NCI-H1930 (cell line): ENCODE measurements at regions not wholly inside any gene's neighbourhood (a gene's known extent, or its start where the extent isn't known, plus 50 kb on each side); places are given as distances from the start of the nearest gene placed in this dataset.
A peak's percentile ranks its signal among the peaks of the same experiment; 100 is the strongest.
"Not testable (repeated sequence)": the region's sequence is repeated elsewhere in the genome, so short reads cannot be mapped to it uniquely, and the experiment has no call there.

Experiments used
- DNase-seq, 2 experiments: peaks; one replicate each; lab custom pipeline; 2025; lab: John Stamatoyannopoulos, UW

DNA sequence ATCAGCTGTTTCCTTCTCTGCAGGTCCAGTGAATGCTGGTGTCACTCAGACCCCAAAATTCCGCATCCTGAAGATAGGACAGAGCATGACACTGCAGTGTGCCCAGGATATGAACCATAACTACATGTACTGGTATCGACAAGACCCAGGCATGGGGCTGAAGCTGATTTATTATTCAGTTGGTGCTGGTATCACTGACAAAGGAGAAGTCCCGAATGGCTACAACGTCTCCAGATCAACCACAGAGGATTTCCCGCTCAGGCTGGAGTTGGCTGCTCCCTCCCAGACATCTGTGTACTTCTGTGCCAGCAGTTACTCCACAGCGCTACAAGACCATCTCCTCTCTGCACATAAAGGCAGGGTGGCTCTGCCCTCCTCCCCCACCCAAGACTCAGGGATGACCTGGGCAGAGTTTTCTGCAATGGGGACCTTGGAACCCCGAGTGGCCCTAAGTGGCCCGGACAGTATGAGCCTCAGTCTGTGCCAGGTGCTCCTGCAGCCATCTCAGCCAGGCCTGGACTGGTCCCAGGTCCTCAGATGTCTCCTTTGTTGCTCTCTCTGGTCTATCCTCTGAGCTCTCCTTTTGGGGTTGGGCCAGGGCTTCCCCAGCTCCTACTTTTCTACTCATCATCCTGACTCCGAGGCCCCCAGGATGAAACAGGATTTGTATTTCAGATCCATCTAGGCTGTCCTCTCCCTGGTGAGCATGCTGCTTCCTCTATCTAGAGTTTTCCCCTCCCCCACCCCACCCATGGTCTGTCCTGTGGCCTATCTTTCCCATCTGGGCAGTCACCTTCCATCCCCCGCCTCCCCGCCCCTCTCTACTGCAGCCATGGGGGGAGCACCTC is 212.1 kb upstream of the PRSS58 start:
- DNase-seq: no peak

DNA sequence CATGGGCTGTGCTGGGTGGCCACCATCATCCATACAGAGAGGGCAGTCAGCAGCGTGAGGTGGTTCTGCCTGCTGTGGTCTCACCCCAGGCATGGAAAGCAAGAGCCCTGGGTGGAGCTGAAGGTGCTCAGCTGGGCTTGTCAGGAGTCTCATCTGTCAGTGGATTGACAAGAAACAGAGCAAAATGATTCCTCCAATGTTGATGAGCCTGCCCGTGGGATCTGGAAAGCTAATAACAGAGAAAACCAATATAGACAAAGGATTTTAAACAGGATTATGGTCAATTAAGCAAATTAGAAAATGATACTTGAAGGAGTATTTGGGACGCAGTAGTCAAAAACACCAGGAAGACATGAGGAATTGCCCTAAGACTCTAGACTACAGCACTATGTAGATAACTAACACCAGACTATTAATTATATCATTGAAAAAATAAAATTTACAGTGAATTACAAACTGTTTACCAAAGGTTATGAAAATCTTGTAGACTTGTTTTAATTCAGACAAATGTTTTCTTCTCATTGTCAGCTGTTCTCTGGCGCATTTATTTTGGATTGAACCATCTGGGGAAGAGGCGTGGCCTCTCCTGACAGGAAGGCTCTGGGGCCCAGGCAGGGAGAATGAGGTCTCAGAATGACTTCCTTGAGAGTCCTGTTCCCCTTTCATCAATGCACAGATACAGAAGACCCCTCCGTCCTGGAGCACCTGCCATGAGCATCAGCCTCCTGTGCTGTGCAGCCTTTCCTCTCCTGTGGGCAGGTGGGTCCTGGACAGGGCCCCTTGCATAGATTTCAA is 211.2 kb upstream of the PRSS58 start:
- DNase-seq: no peak

- not testable (repeated sequence) for DNase-seq
Measured at GRCh38 chr7:142467056-142467655, 209.3 kb upstream of the PRSS58 start.

DNA sequence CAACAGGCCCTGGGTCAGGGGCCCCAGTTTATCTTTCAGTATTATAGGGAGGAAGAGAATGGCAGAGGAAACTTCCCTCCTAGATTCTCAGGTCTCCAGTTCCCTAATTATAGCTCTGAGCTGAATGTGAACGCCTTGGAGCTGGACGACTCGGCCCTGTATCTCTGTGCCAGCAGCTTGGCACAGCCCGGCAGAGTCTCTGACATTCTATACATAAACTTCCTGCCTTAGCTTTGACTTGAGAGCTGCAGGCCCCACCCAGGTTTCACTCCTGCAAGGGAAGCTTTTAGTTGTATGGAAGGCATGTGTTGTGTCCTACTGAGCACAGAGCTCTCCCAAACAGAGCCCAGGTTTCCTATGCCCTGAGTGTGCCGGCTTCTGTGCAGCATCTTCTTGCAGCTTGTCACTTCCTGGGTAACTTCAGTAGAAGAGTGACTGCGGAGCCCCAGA is 205.6 kb upstream of the PRSS58 start:
- DNase-seq: no peak

DNA sequence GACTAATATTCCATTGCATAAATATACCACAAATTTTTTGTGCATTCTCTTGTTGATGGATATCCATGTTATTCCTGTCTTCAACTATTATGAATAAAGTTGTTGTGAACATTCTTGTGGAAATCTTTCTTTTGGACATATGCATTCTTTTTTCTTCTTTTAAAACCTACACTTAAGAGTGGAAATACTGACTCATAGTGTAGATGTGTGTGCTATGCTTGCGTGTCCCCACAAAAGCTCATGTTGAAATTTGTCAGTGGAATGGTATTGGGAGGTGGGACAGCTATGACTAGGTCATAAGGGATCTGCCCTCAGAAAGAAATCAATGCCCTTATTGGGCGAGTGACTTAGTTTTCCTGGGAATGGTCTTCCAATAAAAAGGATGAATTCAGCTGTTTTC is 203.6 kb upstream of the PRSS58 start:
- DNase-seq: no peak

- no peak for DNase-seq
Measured at GRCh38 chr7:142460402-142461117, 202.7 kb upstream of the PRSS58 start.

- peak; percentile 12 to 62 for DNase-seq
Measured at GRCh38 chr7:142459551-142459963, 201.7 kb upstream of the PRSS58 start.

DNA sequence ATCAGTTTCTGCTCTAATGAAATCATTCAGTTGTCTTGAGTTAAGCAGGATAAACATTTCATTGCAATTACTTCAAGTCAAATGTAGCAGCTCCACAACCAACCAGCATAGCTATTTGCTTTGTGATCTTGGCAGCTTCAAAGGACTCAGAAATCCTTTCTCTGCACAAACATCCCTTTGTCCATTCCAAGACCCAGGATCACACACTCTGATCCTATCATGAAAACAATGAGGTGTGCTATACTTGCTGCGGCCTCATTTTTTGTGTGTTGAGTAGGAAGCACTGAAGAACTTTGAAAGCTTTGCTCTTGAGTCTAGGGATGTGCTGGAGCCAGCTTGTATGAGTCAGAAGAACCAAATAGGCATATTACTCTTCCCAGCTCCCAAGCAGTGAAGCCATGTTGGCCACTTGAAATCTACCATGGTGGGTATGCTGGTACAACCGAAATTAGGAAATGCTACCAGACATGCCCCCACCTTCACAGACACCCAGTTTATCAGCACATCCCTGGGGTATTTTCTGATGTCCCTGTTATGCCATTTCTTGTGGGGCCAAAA is 199.4 kb upstream of the PRSS58 start:
- no peak for DNase-seq

- no peak for DNase-seq
Measured at GRCh38 chr7:142455392-142455791, 197.5 kb upstream of the PRSS58 start.

DNA sequence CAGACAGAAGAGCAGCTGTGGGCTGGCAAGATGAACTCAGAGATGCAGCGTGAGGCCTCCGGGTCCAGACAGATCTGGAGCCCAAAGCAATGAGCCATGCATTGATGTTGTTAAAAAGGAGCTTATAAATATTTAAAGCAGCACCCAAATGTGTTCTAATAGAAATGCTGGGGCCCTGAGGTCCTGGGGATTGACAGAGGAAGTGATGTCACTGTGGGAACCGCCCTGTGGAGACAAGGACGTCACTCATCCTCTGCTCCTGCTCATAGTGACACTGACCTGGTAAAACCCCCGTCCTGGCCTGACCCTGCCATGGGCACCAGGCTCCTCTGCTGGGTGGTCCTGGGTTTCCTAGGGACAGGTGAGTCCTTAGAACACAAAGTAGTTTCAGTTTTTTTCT is 197.0 kb upstream of the PRSS58 start:
- no peak for DNase-seq

DNA sequence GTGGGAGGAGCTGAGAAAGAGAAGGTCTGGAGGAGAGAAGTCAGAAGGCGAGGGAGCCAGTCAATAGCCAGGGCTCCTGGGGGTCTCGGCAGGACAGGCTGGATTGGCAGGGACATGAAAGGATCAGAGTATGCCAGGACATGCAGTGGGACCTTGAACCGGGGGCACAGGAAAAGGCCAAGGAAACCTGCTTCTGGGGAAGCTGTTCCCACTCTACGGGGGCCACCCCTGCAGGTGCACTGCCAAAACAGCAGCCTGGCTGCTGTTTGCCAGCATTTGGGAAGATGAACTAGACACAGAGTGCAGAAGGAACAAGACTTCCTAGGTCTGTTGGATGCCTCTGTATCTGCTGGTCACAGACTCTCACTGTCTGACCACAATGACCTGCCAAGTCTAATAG is 194.9 kb upstream of the PRSS58 start:
- DNase-seq: no peak

DNA sequence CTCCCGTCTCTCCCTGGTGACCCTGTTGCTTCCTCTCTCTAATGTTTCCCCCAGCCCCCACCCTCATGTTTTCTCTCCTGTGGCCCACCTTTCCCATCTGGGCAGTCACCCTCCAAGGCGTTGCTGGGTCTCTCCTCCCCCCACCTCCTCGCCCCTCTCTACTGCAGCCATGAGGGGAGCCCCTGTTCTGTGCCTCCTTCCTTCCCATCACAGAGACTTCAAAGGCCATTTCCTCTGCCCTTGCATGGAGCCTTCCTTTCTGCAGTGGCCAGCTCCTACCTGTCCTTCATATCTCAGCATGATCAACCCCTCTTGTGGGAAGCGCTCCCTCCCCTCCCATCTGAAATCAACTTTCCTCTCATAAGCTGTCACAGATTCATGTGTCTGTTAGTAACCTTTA is 194.0 kb upstream of the PRSS58 start:
- no peak for DNase-seq

DNA sequence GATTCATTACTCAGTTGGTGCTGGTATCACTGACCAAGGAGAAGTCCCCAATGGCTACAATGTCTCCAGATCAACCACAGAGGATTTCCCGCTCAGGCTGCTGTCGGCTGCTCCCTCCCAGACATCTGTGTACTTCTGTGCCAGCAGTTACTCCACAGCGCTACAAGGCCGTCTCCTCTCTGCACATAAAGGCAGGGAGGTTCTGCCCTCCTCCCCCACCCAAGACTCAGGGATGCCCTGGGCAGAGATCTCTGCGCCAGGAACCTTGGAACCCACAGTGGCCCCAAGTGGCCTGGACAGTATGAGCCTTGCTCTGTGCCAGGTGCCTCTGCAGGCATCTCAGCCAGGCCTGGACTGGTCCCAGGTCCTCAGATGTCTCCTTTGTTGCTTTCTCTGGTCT is 193.4 kb upstream of the PRSS58 start:
- no peak for DNase-seq

DNA sequence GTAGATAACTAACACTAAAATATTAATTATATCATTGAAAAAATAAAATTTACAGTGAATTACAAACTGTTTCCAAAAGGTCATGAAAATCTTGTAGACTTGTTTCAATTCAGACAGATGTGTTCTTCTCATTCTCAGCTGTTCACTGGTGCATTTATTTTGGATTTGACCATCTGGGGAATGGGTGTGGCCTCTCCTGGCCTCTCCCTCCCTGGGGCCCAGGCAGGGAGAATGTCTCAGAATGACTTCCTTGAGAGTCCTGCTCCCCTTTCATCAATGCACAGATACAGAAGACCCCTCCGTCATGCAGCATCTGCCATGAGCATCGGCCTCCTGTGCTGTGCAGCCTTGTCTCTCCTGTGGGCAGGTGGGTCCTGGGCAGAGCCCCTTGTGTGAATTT is 192.8 kb upstream of the PRSS58 start:
- DNase-seq: no peak

GRCh38 chr7:142450206-142450605 is 192.3 kb upstream of the PRSS58 start:
- no peak for DNase-seq

- DNase-seq: not testable (repeated sequence)
Measured at GRCh38 chr7:142448857-142449256, 191.0 kb upstream of the PRSS58 start.

DNA sequence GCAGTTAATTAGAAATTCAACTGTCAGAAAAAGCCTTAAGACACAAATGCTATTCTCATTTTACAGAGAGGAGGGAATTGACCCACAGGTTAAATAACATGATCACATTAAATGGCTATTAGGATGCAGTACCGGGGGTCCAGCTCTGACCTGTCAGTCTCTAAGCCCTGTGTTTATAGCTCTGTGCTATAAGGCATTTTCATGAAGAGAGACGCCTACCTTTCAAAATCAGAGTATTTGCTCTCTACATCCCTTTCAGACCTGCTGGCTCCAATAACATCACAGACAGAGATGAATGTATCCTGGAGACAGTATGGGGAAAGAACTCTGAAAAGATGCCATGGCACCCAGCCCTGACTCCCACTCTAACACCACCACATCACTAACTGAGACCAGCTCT is 189.9 kb upstream of the PRSS58 start:
- no peak for DNase-seq

DNA sequence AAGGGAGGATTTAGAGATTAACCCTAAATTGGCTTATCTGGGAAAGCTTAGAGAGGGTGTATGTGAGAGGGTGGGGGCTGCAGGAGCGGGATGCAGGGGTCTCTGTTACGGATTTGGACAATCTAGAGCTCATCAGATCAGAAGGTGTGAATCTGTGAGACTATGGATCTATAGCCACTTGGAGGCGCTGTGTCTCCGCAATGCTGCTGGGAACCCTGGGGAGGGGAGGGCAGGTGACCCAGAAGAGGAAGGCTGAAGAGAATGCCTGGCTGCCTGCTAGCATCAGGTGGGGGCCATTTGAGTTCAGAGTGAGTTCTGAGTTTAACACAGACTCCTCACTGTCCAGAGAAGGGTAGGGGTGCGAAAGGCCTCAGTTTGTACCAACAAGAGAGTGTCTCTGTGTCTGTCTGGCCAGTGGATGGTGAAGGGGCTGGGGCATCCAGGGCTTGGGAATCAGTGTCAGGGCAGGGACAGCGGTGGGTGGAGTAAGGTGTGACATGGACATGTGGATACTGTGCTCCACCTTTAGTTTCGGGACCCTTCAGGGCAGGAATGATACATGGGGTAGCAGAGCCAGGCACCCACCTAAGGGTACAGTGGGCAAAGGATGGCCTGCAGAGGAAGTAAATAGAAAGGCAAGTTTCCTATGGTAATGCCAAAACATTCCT is 187.3 kb upstream of the PRSS58 start:
- DNase-seq: no peak

DNA sequence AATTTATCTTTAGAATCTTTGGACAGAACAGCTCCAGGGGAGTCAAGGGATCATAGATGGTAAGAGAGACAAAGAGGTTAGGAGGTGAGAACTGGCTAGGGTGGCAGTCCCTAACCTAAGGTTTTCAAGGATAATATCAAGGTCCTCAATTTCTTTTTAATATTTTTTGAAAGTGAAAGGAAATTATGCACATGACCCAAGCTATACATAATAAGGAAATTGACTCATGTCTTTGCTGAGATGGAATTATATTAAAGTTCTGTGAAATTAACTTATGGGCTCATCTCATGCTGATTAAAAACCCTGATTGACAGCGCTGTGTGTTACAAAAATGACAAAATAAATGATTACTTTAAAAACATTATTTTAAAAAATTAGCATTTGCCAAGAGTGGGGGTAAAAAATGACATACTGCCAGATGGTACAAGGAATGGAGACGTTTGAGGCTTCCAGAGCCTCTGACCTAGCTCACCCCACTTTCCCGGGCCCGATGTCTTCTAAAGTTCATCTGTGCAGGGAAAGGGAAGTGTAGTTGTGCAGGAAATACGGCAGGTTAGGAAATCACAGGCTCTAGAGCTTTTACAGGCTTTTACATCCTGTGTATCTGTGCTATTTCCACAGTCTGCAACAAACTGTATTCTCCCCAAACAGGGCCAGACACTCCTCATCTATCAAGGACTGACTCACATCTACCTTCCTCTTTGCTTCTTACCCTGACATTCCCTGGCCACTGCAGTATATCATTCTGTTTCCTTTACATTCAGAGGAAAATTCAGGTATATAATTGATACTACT is 185.6 kb upstream of the PRSS58 start:
- DNase-seq: no peak

DNA sequence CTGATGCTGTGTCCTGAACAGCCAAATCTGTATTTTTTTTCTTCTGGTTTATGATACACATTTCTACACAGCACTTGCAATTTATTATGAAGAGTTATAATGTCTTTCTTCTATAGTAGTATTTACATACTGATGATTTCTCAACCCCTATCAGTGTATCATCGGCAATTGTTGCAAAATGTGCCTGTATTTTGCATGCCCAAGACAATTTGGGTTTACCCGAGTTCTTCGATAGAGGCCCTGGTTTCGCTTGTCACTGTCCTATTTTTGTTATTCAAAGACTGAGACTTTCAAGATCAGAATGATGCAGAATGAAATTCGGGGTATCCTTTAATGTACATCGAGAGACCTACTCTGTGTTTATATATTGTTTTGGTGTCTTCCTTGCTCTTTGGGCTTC is 184.5 kb upstream of the PRSS58 start:
- DNase-seq: no peak
